Neuronal stem cell (in vitro differentiated cells): ENCODE measurements at regions not wholly inside any gene's neighbourhood (a gene's known extent, or its start where the extent isn't known, plus 50 kb on each side); places are given as distances from the start of the nearest gene placed in this dataset.

Source experiments
- DNase-seq: peaks from one replicate; pipeline ENCODE4 v3.0.0-alpha.2; 2013; ENCODE audit warnings: low spot score
- H2AFZ ChIP-seq: one replicate; pipeline ENCODE4 v1.6.1; 2013; ENCODE audit warnings: mild to moderate bottlenecking, low read length, inconsistent platforms
- H2AK5ac ChIP-seq: 2 replicates; pipeline ENCODE4 v1.6.1; 2013; ENCODE audit warnings: low read depth, mild to moderate bottlenecking, inconsistent platforms, low read length, moderate library complexity, mixed read lengths
- H2BK120ac ChIP-seq: 2 replicates; pipeline ENCODE4 v1.6.1; 2013; ENCODE audit warnings: low read depth, mild to moderate bottlenecking, inconsistent platforms, low read length, moderate library complexity, mixed read lengths
- H2BK12ac ChIP-seq: one replicate; pipeline ENCODE4 v1.6.1; 2013; ENCODE audit warnings: low read length, inconsistent platforms
- H2BK15ac ChIP-seq: 2 replicates; pipeline ENCODE4 v1.6.1; 2013; ENCODE audit warnings: mild to moderate bottlenecking, low read length, inconsistent platforms, mixed read lengths
- H2BK5ac ChIP-seq: one replicate; pipeline ENCODE4 v1.6.1; 2013; ENCODE audit warnings: inconsistent platforms, mild to moderate bottlenecking, low read length, moderate library complexity
- H3K14ac ChIP-seq: one replicate; pipeline ENCODE4 v1.6.1; 2013; ENCODE audit warnings: low read length, inconsistent platforms
- H3K18ac ChIP-seq: 2 replicates; pipeline ENCODE4 v1.6.1; 2013; ENCODE audit warnings: low read length, inconsistent platforms
- H3K23ac ChIP-seq: 2 replicates; pipeline ENCODE4 v1.6.1; 2013; ENCODE audit warnings: low read depth, mild to moderate bottlenecking, mixed read lengths, low read length, inconsistent platforms; ENCODE audit not compliant: poor library complexity
- H3K27ac ChIP-seq: replicated peaks from 3 replicates; pipeline ENCODE4 v1.5.1; 2013; ENCODE audit warnings: low read length, inconsistent platforms
- H3K27me3 ChIP-seq, 3 experiments: 2 replicates each; pipeline ENCODE4 v1.6.1; 2013; ENCODE audit warnings: low read length in 3 of 3, mild to moderate bottlenecking in 2 of 3, inconsistent platforms in 1 of 3, low read depth in 1 of 3, mixed read lengths in 1 of 3, moderate library complexity in 1 of 3; ENCODE audit not compliant: control insufficient read depth in 3 of 3, insufficient read depth in 3 of 3
- H3K36me3 ChIP-seq, 2 donors: replicated peaks in 1 of 2; 2 replicates each; pipeline ENCODE4 v1.6.1; 2013; ENCODE audit warnings: low read length in 2 of 2; ENCODE audit not compliant: control insufficient read depth in 2 of 2, insufficient read depth in 2 of 2
- H3K4ac ChIP-seq: 2 replicates; pipeline ENCODE4 v1.6.1; 2013; ENCODE audit warnings: inconsistent platforms, mild to moderate bottlenecking, low read length, moderate library complexity
- H3K4me1 ChIP-seq, 2 donors: 1 replicate in 1 of 2; 2 replicates in 1 of 2; pipeline ENCODE4 v1.6.1; 2013; ENCODE audit warnings: low read length in 2 of 2, low read depth in 1 of 2; ENCODE audit not compliant: control insufficient read depth in 2 of 2, insufficient read depth in 1 of 2
- H3K4me2 ChIP-seq: one replicate; pipeline ENCODE4 v1.6.1; 2013; ENCODE audit warnings: mild to moderate bottlenecking, low read length, inconsistent platforms; ENCODE audit not compliant: insufficient read depth, poor library complexity, severe bottlenecking
- H3K4me3 ChIP-seq, 2 donors: 2 replicates each; pipeline ENCODE4 v1.5.1; 2013; ENCODE audit warnings: low read length in 2 of 2, mild to moderate bottlenecking in 2 of 2, inconsistent platforms in 1 of 2, moderate library complexity in 1 of 2
- H3K79me1 ChIP-seq: one replicate; pipeline ENCODE4 v1.6.1; 2013; ENCODE audit warnings: low read depth, mild to moderate bottlenecking, inconsistent platforms, low read length, moderate library complexity
- H3K9ac ChIP-seq: one replicate; pipeline ENCODE4 v1.6.1; 2013; ENCODE audit warnings: mild to moderate bottlenecking, low read depth, low read length, inconsistent platforms; ENCODE audit not compliant: poor library complexity
- H3K9me3 ChIP-seq, 2 donors: replicated peaks in 1 of 2; 2 replicates each; pipeline versions ENCODE3 to v1.6.1; 2013; ENCODE audit warnings: low read length in 2 of 2, mild to moderate bottlenecking in 2 of 2, inconsistent platforms in 1 of 2, low read depth in 1 of 2, mixed read lengths in 1 of 2, moderate library complexity in 1 of 2; ENCODE audit not compliant: control insufficient read depth in 2 of 2, insufficient read depth in 1 of 2
- H4K8ac ChIP-seq: one replicate; pipeline ENCODE4 v1.6.1; 2013; ENCODE audit warnings: low read depth, mild to moderate bottlenecking, inconsistent platforms, low read length, moderate library complexity
- H4K91ac ChIP-seq: one replicate; pipeline ENCODE4 v1.6.1; 2013; ENCODE audit warnings: low read length, low read depth, mild to moderate bottlenecking, inconsistent platforms; ENCODE audit not compliant: poor library complexity
- WGBS, 2 donors: extraction: QIAGEN DNeasy Blood & Tissue Kit; methylation state at CpG; one replicate each; pipeline ENCODE4 v1.1.7; 2013; ENCODE audit warnings: missing lambda C conversion rate in 2 of 2, mixed read lengths in 1 of 2; ENCODE audit not compliant: insufficient read length in 2 of 2, insufficient replicate concordance in 1 of 2; ENCODE audit errors: extremely low coverage in 2 of 2; 5-methylcytosine and 5-hydroxymethylcytosine counted together

- Histone ChIP-seq H3K27me3 (no peaks in the 10 kb centered on the region), H3K4me3 (no peak overlapping the region), H3K4me1 (peaks cover 0 to 2% of the 10 kb centered on the region in 2 donors), H4K91ac (no peak overlapping the region), H3K18ac (no peak overlapping the region), H3K23ac (no peak overlapping the region), H3K9ac (no peak overlapping the region), H2BK15ac (no peak overlapping the region), H3K36me3 (no peaks in the 10 kb centered on the region), H3K9me3 (no peaks in the 10 kb centered on the region), H2BK5ac (no peak overlapping the region), H4K8ac (no peak overlapping the region), H2AFZ (no peak overlapping the region), H3K4ac (no peak overlapping the region), H2BK12ac (no peak overlapping the region), H2BK120ac (no peak overlapping the region), H2AK5ac (no peak overlapping the region), H3K14ac (no peak overlapping the region), H3K27ac (no peak overlapping the region), H3K79me1 (no peaks in the 10 kb centered on the region), H3K4me2 (no peak overlapping the region)
- no peak for DNase-seq
- WGBS, 2 donors, result no CpG with 5 or more reads among the region's 2 CpGs
These were observed 123.9 kb upstream of the CADPS start for GRCh38 chr3:62999158-62999557.

GRCh38 chr3:62999791-63000190 lies 124.6 kb upstream of the CADPS start:
- no peak overlapping the region for H3K23ac ChIP-seq
- no peak overlapping the region for H3K4me3 ChIP-seq
- no peak overlapping the region for H3K14ac ChIP-seq
- no peak overlapping the region for H2AK5ac ChIP-seq
- H3K9ac ChIP-seq, result no peak overlapping the region
- H3K18ac ChIP-seq, result no peak overlapping the region
- H3K4me1 ChIP-seq, result peaks cover 0 to 2% of the 10 kb centered on the region in 2 donors
- H2AFZ ChIP-seq, result no peak overlapping the region
- no peaks in the 10 kb centered on the region for H3K36me3 ChIP-seq
- H2BK12ac ChIP-seq, result no peak overlapping the region
- DNase-seq, result no peak
- H2BK15ac ChIP-seq, result no peak overlapping the region
- no peak overlapping the region for H4K91ac ChIP-seq
- H3K27me3 ChIP-seq, result no peaks in the 10 kb centered on the region
- no peak overlapping the region for H4K8ac ChIP-seq
- H3K4me2 ChIP-seq, result no peak overlapping the region
- H3K9me3 ChIP-seq, result no peaks in the 10 kb centered on the region
- no peaks in the 10 kb centered on the region for H3K79me1 ChIP-seq
- H2BK120ac ChIP-seq, result no peak overlapping the region
- no peak overlapping the region for H3K4ac ChIP-seq
- no peak overlapping the region for H3K27ac ChIP-seq
- no peak overlapping the region for H2BK5ac ChIP-seq
- no CpG with 5 or more reads among the region's 1 CpG for WGBS, 2 donors

- no peak for DNase-seq
- H2BK15ac ChIP-seq, result no peak overlapping the region
- no CpG with 5 or more reads among the region's 3 CpGs for WGBS, 2 donors
These were observed 129.2 kb upstream of the CADPS start for GRCh38 chr3:63004448-63004847.

GRCh38 chr3:63015614-63016309 lies 140.5 kb upstream of the CADPS start:
- peak; percentile 51 for DNase-seq
- peak overlapping the region; percentile 69 for H2BK5ac ChIP-seq
- H2AFZ ChIP-seq, result peak overlapping the region; percentile 80
- no peaks in the 10 kb centered on the region for H3K9me3 ChIP-seq
- H3K79me1 ChIP-seq, result no peaks in the 10 kb centered on the region
- no peak overlapping the region for H2BK15ac ChIP-seq
- H4K91ac ChIP-seq, result peak overlapping the region; percentile 98
- no peak overlapping the region for H3K4me2 ChIP-seq
- H3K27me3 ChIP-seq, result no peaks in the 10 kb centered on the region
- no peak overlapping the region for H3K23ac ChIP-seq
- no peaks in the 10 kb centered on the region for H3K36me3 ChIP-seq
- H3K4ac ChIP-seq, result peak overlapping the region; percentile 79
- H3K4me1 ChIP-seq, result peaks cover 5 to 11% of the 10 kb centered on the region in 2 donors
- no peak overlapping the region for H3K4me3 ChIP-seq
- peak overlapping the region; percentile 98 for H4K8ac ChIP-seq
- H2BK12ac ChIP-seq, result peak overlapping the region; percentile 87
- peak overlapping the region; percentile 97 for H3K18ac ChIP-seq
- H3K9ac ChIP-seq, result no peak overlapping the region
- H3K27ac ChIP-seq, result peak overlapping the region; percentile 77
- no CpG with 5 or more reads among the region's 11 CpGs for WGBS, 2 donors
- H3K14ac ChIP-seq, result peak overlapping the region; percentile 27
- peak overlapping the region; percentile 12 for H2AK5ac ChIP-seq
- no peak overlapping the region for H2BK120ac ChIP-seq

More at GRCh38 chr3:63004448-63004847, 129.2 kb upstream of the CADPS start:
- Histone ChIP-seq H3K9ac (no peak overlapping the region), H4K8ac (no peak overlapping the region), H2BK5ac (no peak overlapping the region), H2BK12ac (no peak overlapping the region), H2AK5ac (no peak overlapping the region), H3K18ac (no peak overlapping the region), H3K27ac (no peak overlapping the region), H3K4ac (no peak overlapping the region), H3K27me3 (no peaks in the 10 kb centered on the region), H3K4me3 (no peak overlapping the region), H3K4me1 (no peaks in the 10 kb centered on the region), H3K9me3 (no peaks in the 10 kb centered on the region), H3K23ac (no peak overlapping the region), H3K4me2 (no peak overlapping the region), H4K91ac (no peak overlapping the region), H3K36me3 (no peaks in the 10 kb centered on the region), H2BK120ac (no peak overlapping the region), H2AFZ (no peak overlapping the region), H3K14ac (no peak overlapping the region), H3K79me1 (no peaks in the 10 kb centered on the region)
